SK-N-SH (cell line): ENCODE measurements at regions not wholly inside any gene's neighbourhood (a gene's known extent, or its start where the extent isn't known, plus 50 kb on each side); places are given as distances from the start of the nearest gene placed in this dataset.
A peak's percentile ranks its signal among the peaks of the same experiment; 100 is the strongest.

Experiments used
- CTCF ChIA-PET: fragments of 300-600, 350-600 bp; formaldehyde crosslinking; extraction: SDS; loops from one replicate; lab custom pipeline; 2021; lab: Yijun Ruan, JAX
- POLR2A ChIA-PET: fragments of 350-600 bp; sonication (Branson Sonifier 250); formaldehyde crosslinking; extraction: SDS; loops from one replicate; lab custom pipeline; 2020; ENCODE audit warnings: antibody characterized with exemption, inconsistent platforms; lab: Yijun Ruan, JAX
- DNase-seq: peaks from one replicate; pipeline ENCODE4 v3.0.0; 2012
- H2AFZ ChIP-seq: fragments of 200-600 bp; sonication (generic); 2 replicates; pipeline ENCODE4 v1.8.1; 2016; ENCODE audit warnings: antibody characterized with exemption, mild to moderate bottlenecking, low read depth
- H3F3A ChIP-seq: fragments of 200-600 bp; sonication (generic); replicated peaks from 2 replicates; pipeline ENCODE3; 2016; ENCODE audit warnings: antibody characterized with exemption, mild to moderate bottlenecking; ENCODE audit not compliant: insufficient read depth
- H3K27ac ChIP-seq, 2 experiments: fragments of 200-500 bp in 1 of 2; fragments of 200-600 bp in 1 of 2; sonication (Bioruptor generic) in 1 of 2; sonication (generic), shearing (Covaris generic) in 1 of 2; 2 replicates each; pipeline versions ENCODE4 v1.5.1 to v1.6.1; 2014 to 2016; ENCODE audit warnings: low read depth in 2 of 2, inconsistent platforms in 1 of 2, low read length in 1 of 2, mild to moderate bottlenecking in 1 of 2, mixed read lengths in 1 of 2
- H3K27me3 ChIP-seq: fragments of 200-600 bp; sonication (generic), shearing (Covaris generic); 2 replicates; pipeline ENCODE4 v1.6.1; 2016; ENCODE audit warnings: mixed run types; ENCODE audit not compliant: insufficient read depth
- H3K36me3 ChIP-seq, 2 experiments: fragments of 200-500 bp in 1 of 2; fragments of 200-600 bp in 1 of 2; sonication (Bioruptor generic) in 1 of 2; sonication (generic) in 1 of 2; replicated peaks in 1 of 2; 2 replicates each; pipeline versions ENCODE3 to v1.5.1; 2014 to 2016; ENCODE audit warnings: low read length in 1 of 2, mild to moderate bottlenecking in 1 of 2; ENCODE audit not compliant: insufficient read depth in 2 of 2, control insufficient read depth in 1 of 2
- H3K4me1 ChIP-seq, 2 experiments: fragments of 200-500 bp in 1 of 2; fragments of 200-600 bp in 1 of 2; sonication (Bioruptor generic) in 1 of 2; sonication (generic), shearing (Covaris generic) in 1 of 2; 2 replicates each; pipeline versions ENCODE4 v1.5.1 to v1.6.1; 2014 to 2016; ENCODE audit warnings: low read depth in 1 of 2, low read length in 1 of 2, mixed run types in 1 of 2; ENCODE audit not compliant: insufficient read depth in 2 of 2, control insufficient read depth in 1 of 2
- H3K4me2 ChIP-seq: fragments of 200-600 bp; sonication (generic), shearing (Covaris generic); 2 replicates; pipeline ENCODE4 v1.6.1; 2017; ENCODE audit warnings: mixed run types
- H3K4me3 ChIP-seq, 2 experiments: fragments of 200-500 bp in 1 of 2; fragments of 200-600 bp in 1 of 2; sonication (Bioruptor generic) in 1 of 2; sonication (generic), shearing (Covaris generic) in 1 of 2; 2 replicates each; pipeline versions ENCODE4 v1.5.1 to v1.8.1; 2014 to 2016; ENCODE audit warnings: low read depth in 2 of 2, inconsistent platforms in 1 of 2, low read length in 1 of 2, mild to moderate bottlenecking in 1 of 2, mixed read lengths in 1 of 2, moderate library complexity in 1 of 2
- H3K79me2 ChIP-seq: fragments of 200-600 bp; sonication (generic); 2 replicates; pipeline ENCODE4 v1.8.1; 2017; ENCODE audit warnings: mild to moderate bottlenecking; ENCODE audit not compliant: insufficient read depth
- H3K9ac ChIP-seq: fragments of 200-600 bp; sonication (generic); 2 replicates; pipeline ENCODE4 v1.6.1; 2017; ENCODE audit warnings: mixed run types
- H3K9me2 ChIP-seq: fragments of 200-600 bp; sonication (generic); 2 replicates; pipeline ENCODE4 v1.6.1; 2017; ENCODE audit warnings: mixed run types
- H3K9me3 ChIP-seq: fragments of 200-600 bp; sonication (generic); 2 replicates; pipeline ENCODE4 v1.6.1; 2017; ENCODE audit warnings: mixed run types, mild to moderate bottlenecking, moderate library complexity
- H4K20me1 ChIP-seq: fragments of 200-600 bp; sonication (generic); 2 replicates; pipeline ENCODE4 v1.6.1; 2017; ENCODE audit warnings: mild to moderate bottlenecking, mixed run types; ENCODE audit not compliant: insufficient read depth
- CTCF ChIP-seq: fragments of 200-600 bp; sonication (generic); IDR thresholded peaks from 2 replicates; pipeline ENCODE4 v1.6.1; 2017; ENCODE audit warnings: antibody characterized with exemption, mild to moderate bottlenecking, moderate library complexity
- ELF1 ChIP-seq: IDR thresholded peaks from 2 replicates; pipeline ENCODE4 v1.4.0; 2012
- EP300 ChIP-seq, 2 experiments: IDR thresholded peaks; 2 replicates each; pipeline versions ENCODE4 v1.4.0 to v1.6.1; 2012; ENCODE audit warnings: borderline replicate concordance in 1 of 2, low read depth in 1 of 2, low read length in 1 of 2
- EZH2phosphoT487 ChIP-seq: fragments of 200-600 bp; sonication (generic); IDR thresholded peaks from 2 replicates; pipeline ENCODE4 v1.6.1; 2017; ENCODE audit warnings: low read depth, mixed run types, mild to moderate bottlenecking, antibody characterized with exemption, moderate library complexity, borderline replicate concordance
- FOSL2 ChIP-seq: IDR thresholded peaks from 2 replicates; pipeline ENCODE4 v1.4.0; 2012; ENCODE audit warnings: low read depth, mild to moderate bottlenecking, moderate library complexity, borderline replicate concordance
- FOXM1 ChIP-seq: IDR thresholded peaks from 2 replicates; pipeline ENCODE4 v1.4.0; 2012; ENCODE audit warnings: low read depth, mild to moderate bottlenecking
- JUND ChIP-seq: IDR thresholded peaks from 2 replicates; pipeline ENCODE4 v1.4.0; 2012
- MAX ChIP-seq: IDR thresholded peaks from 2 replicates; pipeline ENCODE4 v1.4.0; 2012; ENCODE audit warnings: low read depth
- MXI1 ChIP-seq: IDR thresholded peaks from 2 replicates; pipeline ENCODE4 v1.6.1; 2012; ENCODE audit warnings: mild to moderate bottlenecking, low read depth, low read length, improper control_type of control experiment
- NRF1 ChIP-seq: IDR thresholded peaks from 2 replicates; pipeline ENCODE4 v1.6.1; 2012; ENCODE audit warnings: low read depth, mild to moderate bottlenecking, low read length
- RAD21 ChIP-seq: IDR thresholded peaks from 2 replicates; pipeline ENCODE4 v1.6.1; 2012; ENCODE audit warnings: mild to moderate bottlenecking, low read length
- REST ChIP-seq: IDR thresholded peaks from 2 replicates; pipeline ENCODE4 v1.6.1; 2012; ENCODE audit warnings: mild to moderate bottlenecking, low read depth, low read length, moderate library complexity
- RFX5 ChIP-seq: IDR thresholded peaks from 2 replicates; pipeline ENCODE4 v1.6.1; 2012; ENCODE audit warnings: mild to moderate bottlenecking, improper control_type of control experiment, low read length
- RXRA ChIP-seq: IDR thresholded peaks from 2 replicates; pipeline ENCODE4 v1.4.0; 2012; ENCODE audit warnings: low read depth, mild to moderate bottlenecking, borderline replicate concordance
- SIN3A ChIP-seq: IDR thresholded peaks from 2 replicates; pipeline ENCODE4 v1.6.1; 2012; ENCODE audit warnings: low read depth, mild to moderate bottlenecking, low read length, moderate library complexity, borderline replicate concordance
- TAF1 ChIP-seq: IDR thresholded peaks from 2 replicates; pipeline ENCODE4 v1.6.1; 2012; ENCODE audit warnings: low read depth, mild to moderate bottlenecking, low read length, moderate library complexity, borderline replicate concordance
- TCF12 ChIP-seq: IDR thresholded peaks from 2 replicates; pipeline ENCODE4 v1.4.0; 2012
- TEAD4 ChIP-seq: IDR thresholded peaks from 2 replicates; pipeline ENCODE4 v1.4.0; 2012; ENCODE audit warnings: mild to moderate bottlenecking, borderline replicate concordance; ENCODE audit not compliant: insufficient read depth
- USF2 ChIP-seq: fragments of 150-350 bp; IDR thresholded peaks from 2 replicates; pipeline ENCODE4 v1.6.1; 2017; ENCODE audit warnings: antibody characterized with exemption, low read length, low read depth, borderline replicate concordance
- WGBS: methylation state at CpG from one replicate; pipeline ENCODE4 v1.1.6; 2017; ENCODE audit warnings: low lambda C conversion rate; 5-methylcytosine and 5-hydroxymethylcytosine counted together

GRCh38 chr6:135680964-135681913 lies 170.3 kb upstream of the PDE7B start:
- no peaks in the 10 kb centered on the region for H4K20me1 ChIP-seq
- no peak for DNase-seq
- ChIA-PET CTCF (interaction anchor here (1.3 to 1.4 kb wide), 2 partner anchors 170 to 545 kb away, joined by 3 to 5 read pairs; partner anchors contain the start of gene PDE7B), POLR2A (no interaction called here)
- TF ChIP-seq FOSL2 (no peak), TAF1 (no peak), JUND (no peak), EP300 (IDR thresholded peaks at IDR 0.05; ENCODE audit: borderline replicate concordance in 1 of 2, low read depth in 1 of 2, low read length in 1 of 2) (no peak), USF2 (no peak)
- no peak overlapping the region for H3K4me2 ChIP-seq
- no peak overlapping the region for H3K27ac ChIP-seq
- H3K79me2 ChIP-seq, result no peaks in the 10 kb centered on the region
- no peak overlapping the region for H3K9ac ChIP-seq
- H3K4me1 ChIP-seq, result peaks cover 0 to 3% of the 10 kb centered on the region in 2 experiments; a peak in 1 of 4 replicates
- H3K27me3 ChIP-seq, result no peaks in the 10 kb centered on the region
- H3K36me3 ChIP-seq, result no peaks in the 10 kb centered on the region
- H2AFZ ChIP-seq, result no peak overlapping the region
- H3F3A ChIP-seq, result no peaks in the 10 kb centered on the region
- H3K9me2 ChIP-seq, result no peaks in the 10 kb centered on the region
- no peak overlapping the region for H3K4me3 ChIP-seq
- WGBS, result 51% methylated on average over 2 of the region's 2 CpGs
- no peaks in the 10 kb centered on the region for H3K9me3 ChIP-seq

- Histone ChIP-seq H3K4me2 (no peak overlapping the region), H3K9ac (no peak overlapping the region), H3K4me1 (peaks cover 0 to 8% of the 10 kb centered on the region in 2 experiments; a peak in 1 of 4 replicates), H3K9me3 (no peaks in the 10 kb centered on the region), H4K20me1 (no peaks in the 10 kb centered on the region), H3K36me3 (no peaks in the 10 kb centered on the region), H2AFZ (0 out of 2 replicates have a peak overlapping the region, but pooled peaks have one; percentile 56), H3F3A (no peaks in the 10 kb centered on the region), H3K4me3 (no peak overlapping the region), H3K79me2 (no peaks in the 10 kb centered on the region), H3K27ac (no peak overlapping the region), H3K9me2 (no peaks in the 10 kb centered on the region), H3K27me3 (no peaks in the 10 kb centered on the region)
- CTCF ChIA-PET, result no interaction called here
- TF ChIP-seq JUND (no peak), TCF12 (no peak), SIN3A (no peak), MAX (no peak), ELF1 (no peak), TAF1 (no peak), CTCF (no peak), REST (no peak), RXRA (no peak), RAD21 (no peak), RFX5 (no peak), NRF1 (no peak), EZH2phosphoT487 (no peak), FOXM1 (no peak), TEAD4 (no peak), MXI1 (no peak)
- 98% methylated on average over 2 of the region's 2 CpGs for WGBS
- POLR2A ChIA-PET, result no interaction called here
- DNase-seq, result no peak
Observed at GRCh38 chr6:135686784-135687301, 164.7 kb upstream of the PDE7B start.
